Stimulated activated CD8-positive, alpha-beta memory T cell treated with anti-CD3 and anti-CD28 coated beads, Interleukin-12 subunit alpha, Interleukin-12 subunit beta, amount 100 ng/mL, for 24 hours (primary cell): ENCODE measurements at regions not wholly inside any gene's neighbourhood (a gene's known extent, or its start where the extent isn't known, plus 50 kb on each side); places are given as distances from the start of the nearest gene placed in this dataset.
"Not testable (repeated sequence)": the region's sequence is repeated elsewhere in the genome, so short reads cannot be mapped to it uniquely, and the experiment has no call there.

ENCODE experiments used
- DNase-seq: peaks from one replicate; pipeline ENCODE4 v3.0.0-alpha.2; 2020; ENCODE audit errors: extremely low read depth

DNA sequence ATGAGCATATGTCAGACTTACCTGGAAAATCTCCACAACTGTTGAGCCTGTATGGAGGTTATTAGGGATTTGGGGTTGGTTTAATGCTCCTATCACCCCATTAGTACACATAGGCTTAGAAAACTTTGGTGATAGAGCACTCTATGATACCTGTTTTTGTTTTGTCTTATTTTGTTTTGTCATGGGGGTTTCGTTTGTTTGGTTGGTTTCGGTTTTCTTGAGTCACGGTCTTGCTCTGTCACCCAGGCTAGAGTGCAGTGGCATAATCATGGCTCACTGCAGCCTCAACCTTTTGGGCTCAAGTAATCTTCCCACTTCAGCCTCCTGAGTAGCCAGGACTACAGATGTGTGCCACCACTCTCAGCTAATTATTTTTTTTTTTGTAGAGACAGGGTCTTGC is 70.0 kb downstream of the MZT1 start:
- no peak for DNase-seq

DNA sequence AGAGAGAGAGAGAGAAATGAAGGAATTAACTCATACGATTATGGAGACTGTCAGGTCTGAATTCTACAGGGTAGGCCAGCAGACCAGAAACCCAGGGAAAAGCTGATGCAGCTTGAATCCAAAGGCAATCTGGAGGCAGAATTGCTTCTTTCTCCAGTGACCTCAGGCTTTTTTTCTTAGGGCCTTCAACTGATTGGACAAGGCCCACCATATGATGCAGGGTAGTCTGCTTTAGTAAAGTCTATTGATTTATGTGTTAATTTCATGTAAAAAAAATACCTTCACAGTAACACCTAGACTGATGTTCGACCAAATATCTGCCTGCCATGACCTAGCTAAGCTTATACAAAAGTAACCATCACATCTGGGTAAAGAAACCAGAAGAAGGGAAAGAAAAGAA is 71.1 kb downstream of the MZT1 start:
- no peak for DNase-seq

DNA sequence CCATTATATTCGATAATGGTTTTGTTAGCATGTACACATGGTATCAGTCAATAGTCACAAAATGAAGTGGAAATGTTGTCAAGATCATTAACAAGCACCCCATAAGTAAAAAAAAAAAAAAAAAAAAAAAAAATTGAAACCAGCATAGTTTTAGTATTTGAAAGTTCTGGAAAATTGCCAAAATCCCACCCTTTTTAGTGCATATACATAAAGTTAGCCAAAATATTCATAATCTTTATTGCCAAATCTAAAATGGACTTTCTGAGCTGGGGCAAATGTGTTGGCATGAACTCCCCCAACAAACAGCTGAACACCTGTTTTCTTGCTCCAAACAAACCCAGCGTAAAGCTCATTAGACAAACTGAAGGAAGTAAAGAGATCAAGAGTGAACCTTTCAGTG is 73.9 kb downstream of the MZT1 start:
- no peak for DNase-seq

DNA sequence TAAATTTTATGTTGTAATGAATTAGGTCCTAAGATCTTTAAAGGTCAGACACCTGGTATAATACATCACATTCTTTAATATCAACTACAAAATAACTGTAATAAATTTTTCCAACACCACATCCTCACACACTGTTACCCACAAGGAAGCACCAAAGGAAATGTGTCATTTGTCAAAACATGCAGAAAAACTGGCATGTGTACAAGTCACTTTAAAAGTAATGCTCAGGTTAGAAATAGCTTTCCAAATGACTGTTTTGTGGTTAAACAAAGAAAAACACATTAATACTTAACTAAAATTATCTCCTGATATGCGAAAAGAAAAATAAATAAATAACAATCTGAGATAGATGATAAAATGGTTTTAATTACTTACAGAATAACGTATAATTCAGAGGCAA is 74.7 kb downstream of the MZT1 start:
- no peak for DNase-seq

DNA sequence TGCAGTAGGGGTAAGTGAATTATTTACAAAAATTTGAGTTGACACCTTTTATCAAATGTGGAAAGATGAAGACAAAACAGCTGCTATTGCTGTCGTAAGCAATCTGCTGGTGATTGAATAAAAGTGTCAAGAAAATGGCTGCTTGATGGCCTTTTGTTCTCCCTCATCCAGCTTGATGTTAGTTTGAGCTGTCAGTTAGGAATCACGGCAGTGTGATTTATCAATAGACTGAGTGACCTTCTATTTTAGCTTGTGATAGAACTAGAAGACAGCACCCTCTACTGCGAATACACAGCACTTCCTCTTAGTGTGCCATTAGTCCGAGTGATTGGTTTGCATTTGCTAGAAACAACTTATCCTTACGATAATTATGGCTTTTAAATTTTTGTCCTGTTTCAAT is 76.3 kb downstream of the MZT1 start:
- DNase-seq, result no peak

DNA sequence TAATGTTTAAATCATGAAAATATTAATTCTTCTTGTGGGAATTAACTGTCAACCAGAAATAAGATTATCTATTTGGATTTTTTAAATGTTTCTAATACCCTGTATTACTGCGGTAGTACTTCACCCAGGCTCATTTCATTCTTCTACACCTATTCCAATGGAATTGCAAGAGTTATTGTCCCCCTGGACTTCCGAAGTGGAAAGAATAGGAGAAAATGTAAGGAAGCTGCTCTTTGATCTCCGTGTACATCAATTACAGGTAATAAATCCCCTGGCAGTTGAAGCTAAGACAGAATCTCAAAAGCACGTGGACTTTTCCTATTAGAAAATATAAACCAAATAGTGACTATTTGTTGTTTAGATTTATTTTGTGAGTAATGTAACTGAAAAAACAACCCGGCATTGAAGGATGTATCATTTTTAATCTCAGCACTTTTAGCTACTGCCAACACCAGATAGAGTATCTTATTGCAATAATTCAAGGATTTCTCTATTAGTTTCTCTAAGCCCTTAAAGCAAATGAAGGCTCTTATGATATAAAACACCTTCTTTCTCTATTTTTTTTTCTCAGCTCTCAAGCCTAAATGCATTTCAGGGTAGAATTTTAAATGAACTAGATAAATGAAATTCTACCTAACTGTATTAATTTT is 77.3 kb downstream of the MZT1 start:
- no peak for DNase-seq

DNA sequence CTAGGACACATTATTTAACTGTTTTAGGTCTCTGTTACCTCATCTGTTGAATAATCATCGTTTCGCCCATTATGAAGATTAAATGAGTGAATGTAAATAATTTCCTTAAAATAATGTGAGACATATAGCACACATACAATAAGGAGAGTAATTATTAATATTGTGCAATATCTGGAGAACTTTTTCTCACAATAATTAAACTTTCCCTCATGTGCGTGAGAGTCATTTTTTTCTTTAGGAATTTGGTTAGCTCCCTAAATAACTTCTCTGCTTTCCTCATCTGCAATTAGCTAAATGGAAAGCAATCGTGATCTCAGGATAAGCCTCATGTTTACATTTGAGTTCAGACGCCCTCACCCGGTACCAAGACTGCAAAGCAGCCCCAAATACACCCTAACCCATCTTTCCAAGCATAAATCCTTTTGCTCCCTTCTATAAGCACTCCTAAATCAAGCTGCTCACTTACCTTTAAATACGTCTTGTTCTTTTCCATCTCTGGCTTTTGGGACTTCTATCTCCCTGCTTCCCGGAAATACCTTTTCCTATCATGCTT is 78.8 kb downstream of the MZT1 start:
- no peak for DNase-seq

GRCh38 chr13:72647422-72647821 is 80.0 kb downstream of the MZT1 start:
- no peak for DNase-seq

GRCh38 chr13:72645521-72645920 is 81.9 kb downstream of the MZT1 start:
- no peak for DNase-seq

GRCh38 chr13:72643311-72643989 is 84.0 kb downstream of the MZT1 start:
- DNase-seq, result peak; percentile 5

DNA sequence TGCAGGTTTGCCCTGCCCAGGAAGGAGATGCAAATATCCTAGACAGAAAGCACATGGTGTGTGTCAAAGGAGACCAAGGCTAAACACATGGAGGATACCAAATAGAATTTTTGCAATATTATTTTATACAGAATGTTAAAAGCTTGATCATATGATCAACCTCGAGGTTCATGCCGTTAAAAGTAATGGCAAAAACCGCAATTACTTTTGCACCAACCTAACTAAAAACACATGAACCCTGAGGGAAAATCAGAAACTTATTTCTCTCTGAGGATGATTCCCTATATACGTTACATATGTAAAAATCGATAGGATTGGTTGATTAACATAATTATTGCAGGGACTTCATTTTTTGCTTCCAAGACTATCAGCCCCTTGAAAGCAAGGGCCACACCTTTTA is 88.1 kb downstream of the MZT1 start:
- DNase-seq, result no peak

GRCh38 chr13:72638059-72638815 is 89.2 kb downstream of the MZT1 start:
- DNase-seq, result no peak

GRCh38 chr13:72637561-72637960 is 89.9 kb downstream of the MZT1 start:
- no peak for DNase-seq

DNA sequence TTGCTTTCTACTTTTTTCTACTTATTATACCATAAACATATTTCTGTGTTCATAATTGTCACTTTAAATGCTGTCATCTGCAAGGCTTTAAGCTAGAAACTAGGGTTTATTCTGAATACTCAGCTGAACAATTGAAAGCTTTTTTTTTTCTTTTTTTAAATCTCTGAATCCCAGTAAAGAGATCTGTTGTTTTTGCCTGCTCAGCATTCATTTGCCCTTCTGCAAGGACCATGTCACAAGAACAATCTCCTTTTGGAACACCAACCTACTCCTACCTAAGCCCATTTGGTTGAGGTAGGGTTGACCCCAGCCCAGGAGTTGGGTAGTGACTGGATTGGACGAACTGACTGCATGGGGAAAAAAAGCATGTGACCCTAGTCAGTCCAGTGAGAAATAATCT is 92.6 kb downstream of the MZT1 start:
- DNase-seq, result no peak

- DNase-seq, result no peak
Observed at GRCh38 chr13:72622546-72622945, 104.9 kb downstream of the MZT1 start.

- no peak for DNase-seq
Observed at GRCh38 chr13:72620874-72621273, 106.6 kb downstream of the MZT1 start.

GRCh38 chr13:72617951-72618350 is 109.5 kb downstream of the MZT1 start:
- no peak for DNase-seq

DNA sequence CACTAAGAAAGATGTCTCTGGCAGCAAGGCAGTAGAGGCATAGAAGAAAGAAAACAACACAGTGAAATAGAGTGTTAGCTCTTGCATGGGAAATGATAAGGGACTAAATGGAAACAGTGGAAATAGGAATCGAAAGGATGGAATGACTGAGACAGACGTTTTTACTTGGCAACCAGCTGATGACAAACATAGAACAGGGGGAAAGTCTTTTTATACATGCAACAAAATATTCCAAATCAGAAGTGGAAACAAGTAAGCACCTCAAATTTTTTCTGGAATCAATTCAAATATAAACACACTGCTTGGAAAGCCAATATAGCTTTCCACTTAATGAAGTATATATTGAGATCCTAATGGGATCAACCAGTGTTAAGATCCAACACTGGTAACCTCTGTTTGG is 110.2 kb downstream of the MZT1 start:
- no peak for DNase-seq

- not testable (repeated sequence) for DNase-seq
Observed at GRCh38 chr13:72610251-72610891, 117.1 kb downstream of the MZT1 start.

- no peak for DNase-seq
Observed at GRCh38 chr13:72599178-72599743, 128.2 kb downstream of the MZT1 start.

DNA sequence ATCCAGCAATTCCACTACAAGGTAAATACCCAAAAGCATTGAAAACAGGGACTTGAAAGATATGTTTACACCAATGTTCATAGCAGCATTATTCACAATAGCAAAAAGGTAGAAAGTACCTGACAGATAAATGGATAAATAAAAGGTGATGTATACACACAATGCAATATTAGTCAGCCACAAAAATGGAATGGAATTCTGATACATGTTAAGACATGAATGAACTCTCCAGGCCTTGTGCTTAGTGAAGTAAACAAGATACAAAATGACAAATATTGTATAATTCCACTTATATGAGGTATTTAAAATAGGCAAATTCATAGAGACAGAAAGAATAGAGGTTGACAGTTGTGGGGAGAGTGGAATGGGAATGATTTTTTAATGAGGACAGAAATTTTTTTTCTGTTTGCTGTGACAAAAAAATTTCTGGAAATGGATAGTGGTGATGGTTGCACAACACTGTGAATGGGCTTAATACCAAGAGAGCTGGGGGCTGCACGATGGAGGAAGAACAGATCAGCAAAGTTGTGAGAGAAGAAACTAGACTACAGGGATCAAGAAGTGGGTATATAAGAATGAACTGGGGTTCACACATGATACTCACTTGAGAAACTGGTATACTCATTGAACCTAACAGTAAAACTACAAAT is 137.2 kb downstream of the MZT1 start:
- no peak for DNase-seq
